ENCODE measurements at regions not wholly inside any gene's neighbourhood (a gene's known extent, or its start where the extent isn't known, plus 50 kb on each side); places are given as distances from the start of the nearest gene placed in this dataset.

DNA sequence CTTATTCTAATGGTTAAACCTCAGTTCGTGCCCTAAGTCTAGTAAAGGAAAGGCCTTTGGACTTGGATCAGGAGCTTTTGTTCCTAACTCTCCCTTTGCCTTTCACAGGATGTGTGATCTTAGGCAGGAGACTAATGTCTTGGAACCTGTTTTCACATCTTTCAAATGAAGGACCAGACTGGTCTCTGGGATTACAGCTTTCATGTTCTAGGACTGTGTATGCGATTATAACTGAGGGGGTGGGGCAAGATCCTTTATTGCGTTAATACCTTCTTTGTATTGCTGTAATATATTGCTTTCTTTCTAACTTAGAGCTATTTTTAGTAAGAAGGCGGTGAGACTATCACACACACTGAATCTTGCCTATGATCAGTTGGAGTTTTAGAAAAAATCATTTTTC is 368.1 kb downstream of the RPRM start:
- no peaks in the 10 kb centered on the region for H4K20me1 ChIP-seq (ENCODE audit: insufficient read depth)
- no peaks in the 10 kb centered on the region for H3K27me3 ChIP-seq (ENCODE audit: insufficient read depth)
- CTCF ChIA-PET = no interaction called here
- POLR2A ChIA-PET = no interaction called here
- no peak overlapping the region for H3K9ac ChIP-seq
- TF ChIP-seq FOSL2 (IDR thresholded peaks at IDR 0.05; ENCODE audit: borderline replicate concordance, low read depth) (no peak), FOXM1 (IDR thresholded peaks at IDR 0.05; ENCODE audit: low read depth) (no peak), GABPA (IDR thresholded peaks at IDR 0.05; ENCODE audit: low read depth) (no peak), NRF1 (IDR thresholded peaks at IDR 0.05; ENCODE audit: low read depth, low read length) (no peak), JUND (IDR thresholded peaks at IDR 0.05) (no peak), EZH2phosphoT487 (IDR thresholded peaks at IDR 0.05; ENCODE audit: borderline replicate concordance, low read depth) (no peak), YY1 (IDR thresholded peaks at IDR 0.05; ENCODE audit: low read depth) (no peak), RFX5 (IDR thresholded peaks at IDR 0.05; ENCODE audit: low read length) (no peak), RAD21 (IDR thresholded peaks at IDR 0.05; ENCODE audit: low read length) (no peak), EP300 (IDR thresholded peaks at IDR 0.05; ENCODE audit: borderline replicate concordance in 1 of 2, low read depth in 1 of 2, low read length in 1 of 2) (no peak), SIN3A (IDR thresholded peaks at IDR 0.05; ENCODE audit: borderline replicate concordance, low read depth, low read length) (no peak), FOXJ3 (CRISPR knock-in tag; IDR thresholded peaks at IDR 0.05) (no peak), NFIC (IDR thresholded peaks at IDR 0.05; ENCODE audit: borderline replicate concordance) (no peak), SMC3 (IDR thresholded peaks at IDR 0.05; ENCODE audit: low read depth, low read length) (no peak), POLR2AphosphoS5 (IDR thresholded peaks at IDR 0.05; ENCODE audit: low read depth, low read length) (no peak)
- TF ChIP-seq, protein P1, sequence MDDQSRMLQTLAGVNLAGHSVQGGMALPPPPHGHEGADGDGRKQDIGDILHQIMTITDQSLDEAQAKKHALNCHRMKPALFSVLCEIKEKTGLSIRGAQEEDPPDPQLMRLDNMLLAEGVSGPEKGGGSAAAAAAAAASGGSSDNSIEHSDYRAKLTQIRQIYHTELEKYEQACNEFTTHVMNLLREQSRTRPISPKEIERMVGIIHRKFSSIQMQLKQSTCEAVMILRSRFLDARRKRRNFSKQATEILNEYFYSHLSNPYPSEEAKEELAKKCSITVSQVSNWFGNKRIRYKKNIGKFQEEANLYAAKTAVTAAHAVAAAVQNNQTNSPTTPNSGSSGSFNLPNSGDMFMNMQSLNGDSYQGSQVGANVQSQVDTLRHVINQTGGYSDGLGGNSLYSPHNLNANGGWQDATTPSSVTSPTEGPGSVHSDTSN (IDR thresholded peaks at IDR 0.05) = no peak
- TF ChIP-seq, protein P2, sequence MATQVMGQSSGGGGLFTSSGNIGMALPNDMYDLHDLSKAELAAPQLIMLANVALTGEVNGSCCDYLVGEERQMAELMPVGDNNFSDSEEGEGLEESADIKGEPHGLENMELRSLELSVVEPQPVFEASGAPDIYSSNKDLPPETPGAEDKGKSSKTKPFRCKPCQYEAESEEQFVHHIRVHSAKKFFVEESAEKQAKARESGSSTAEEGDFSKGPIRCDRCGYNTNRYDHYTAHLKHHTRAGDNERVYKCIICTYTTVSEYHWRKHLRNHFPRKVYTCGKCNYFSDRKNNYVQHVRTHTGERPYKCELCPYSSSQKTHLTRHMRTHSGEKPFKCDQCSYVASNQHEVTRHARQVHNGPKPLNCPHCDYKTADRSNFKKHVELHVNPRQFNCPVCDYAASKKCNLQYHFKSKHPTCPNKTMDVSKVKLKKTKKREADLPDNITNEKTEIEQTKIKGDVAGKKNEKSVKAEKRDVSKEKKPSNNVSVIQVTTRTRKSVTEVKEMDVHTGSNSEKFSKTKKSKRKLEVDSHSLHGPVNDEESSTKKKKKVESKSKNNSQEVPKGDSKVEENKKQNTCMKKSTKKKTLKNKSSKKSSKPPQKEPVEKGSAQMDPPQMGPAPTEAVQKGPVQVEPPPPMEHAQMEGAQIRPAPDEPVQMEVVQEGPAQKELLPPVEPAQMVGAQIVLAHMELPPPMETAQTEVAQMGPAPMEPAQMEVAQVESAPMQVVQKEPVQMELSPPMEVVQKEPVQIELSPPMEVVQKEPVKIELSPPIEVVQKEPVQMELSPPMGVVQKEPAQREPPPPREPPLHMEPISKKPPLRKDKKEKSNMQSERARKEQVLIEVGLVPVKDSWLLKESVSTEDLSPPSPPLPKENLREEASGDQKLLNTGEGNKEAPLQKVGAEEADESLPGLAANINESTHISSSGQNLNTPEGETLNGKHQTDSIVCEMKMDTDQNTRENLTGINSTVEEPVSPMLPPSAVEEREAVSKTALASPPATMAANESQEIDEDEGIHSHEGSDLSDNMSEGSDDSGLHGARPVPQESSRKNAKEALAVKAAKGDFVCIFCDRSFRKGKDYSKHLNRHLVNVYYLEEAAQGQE (IDR thresholded peaks at IDR 0.05; ENCODE audit: low read depth, low read length) = no peak
- TF ChIP-seq, protein P3, sequence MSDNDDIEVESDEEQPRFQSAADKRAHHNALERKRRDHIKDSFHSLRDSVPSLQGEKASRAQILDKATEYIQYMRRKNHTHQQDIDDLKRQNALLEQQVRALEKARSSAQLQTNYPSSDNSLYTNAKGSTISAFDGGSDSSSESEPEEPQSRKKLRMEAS (IDR thresholded peaks at IDR 0.05; ENCODE audit: low read depth) = no peak
- no peak overlapping the region for H3K4me2 ChIP-seq
- H3F3A ChIP-seq (replicated peaks; ENCODE audit: insufficient read depth) = no peaks in the 10 kb centered on the region
- H3K9me3 ChIP-seq = no peaks in the 10 kb centered on the region
- H3K36me3 ChIP-seq (replicated peaks in 1 of 2; ENCODE audit: control insufficient read depth in 1 of 2, insufficient read depth in 2 of 2, low read length in 1 of 2) = no peaks in the 10 kb centered on the region
- H3K4me3 ChIP-seq (ENCODE audit: low read depth in 2 of 2, low read length in 1 of 2) = no peak overlapping the region
- no peak overlapping the region for H3K27ac ChIP-seq (ENCODE audit: low read depth in 2 of 2, low read length in 1 of 2)
- H3K4me1 ChIP-seq (ENCODE audit: control insufficient read depth in 1 of 2, insufficient read depth in 2 of 2, low read depth in 1 of 2, low read length in 1 of 2) = no peaks in the 10 kb centered on the region
- H2AFZ ChIP-seq (ENCODE audit: low read depth) = no peak overlapping the region
- DNase-seq = no peak
- no peaks in the 10 kb centered on the region for H3K9me2 ChIP-seq
- no peaks in the 10 kb centered on the region for H3K79me2 ChIP-seq (ENCODE audit: insufficient read depth)
- WGBS (ENCODE audit: low lambda C conversion rate) = 18% methylated on average over 4 of the region's 4 CpGs
